ACC112 (cell line): ENCODE measurements at regions not wholly inside any gene's neighbourhood (a gene's known extent, or its start where the extent isn't known, plus 50 kb on each side); places are given as distances from the start of the nearest gene placed in this dataset.

Source experiments
- H2AFZ ChIP-seq: fragments of 200-600 bp; sonication (generic); one replicate; pipeline ENCODE4 v1.6.0; 2017; ENCODE audit warnings: antibody characterized with exemption, low read length; ENCODE audit not compliant: unreplicated experiment
- H3K27ac ChIP-seq: fragments of 200-600 bp; sonication (generic); 2 replicates; pipeline ENCODE4 v1.5.1; 2014; ENCODE audit warnings: low read depth, mild to moderate bottlenecking, antibody characterized with exemption, low read length, moderate library complexity
- H3K27me3 ChIP-seq: fragments of 200-600 bp; sonication (generic); 2 replicates; pipeline ENCODE4 v1.6.1; 2014; ENCODE audit warnings: mild to moderate bottlenecking, antibody characterized with exemption, low read length, moderate library complexity, mixed read lengths; ENCODE audit not compliant: insufficient read depth
- H3K36me3 ChIP-seq: fragments of 200-600 bp; sonication (generic); 2 replicates; pipeline ENCODE4 v1.6.1; 2016; ENCODE audit warnings: mild to moderate bottlenecking, antibody characterized with exemption, low read length, moderate library complexity, mixed read lengths; ENCODE audit not compliant: insufficient read depth
- H3K4me1 ChIP-seq: fragments of 200-600 bp; sonication (generic); one replicate; pipeline ENCODE4 v1.6.1; 2016; ENCODE audit warnings: low read length, mixed read lengths; ENCODE audit not compliant: insufficient read depth, unreplicated experiment, control insufficient read depth
- H3K4me3 ChIP-seq: fragments of 200-600 bp; sonication (generic); 2 replicates; pipeline ENCODE4 v1.5.1; 2014; ENCODE audit warnings: mild to moderate bottlenecking, low read depth, low read length
- H3K79me2 ChIP-seq: fragments of 200-600 bp; sonication (generic); one replicate; pipeline ENCODE4 v1.6.0; 2016; ENCODE audit warnings: low read length; ENCODE audit not compliant: control insufficient read depth, unreplicated experiment, insufficient read depth

DNA sequence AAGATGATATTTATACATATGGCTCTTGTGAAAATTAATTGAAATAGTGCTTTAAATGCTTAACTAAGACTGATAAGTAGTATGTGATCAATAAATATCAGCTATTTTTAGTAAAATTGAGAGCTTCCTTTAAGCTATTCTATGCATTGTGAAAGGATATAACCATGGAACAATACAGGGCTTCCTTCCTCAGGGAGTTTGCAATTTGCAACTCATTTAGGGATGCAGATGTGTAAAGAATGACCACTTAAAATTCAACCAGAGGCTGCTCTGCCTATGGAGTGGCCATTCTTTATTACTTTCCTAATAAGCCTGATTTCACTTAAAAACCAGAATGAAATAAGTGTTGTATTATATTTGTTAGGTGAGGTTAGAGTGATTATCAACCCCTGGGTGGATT, 103.2 kb upstream of the PRICKLE1 start:
- Histone ChIP-seq H3K4me3 (peak overlapping the region; percentile 82), H3K36me3 (no peaks in the 10 kb centered on the region), H3K79me2 (no peaks in the 10 kb centered on the region), H3K27ac (peak overlapping the region; percentile 41; the same call in 1 of the 2 replicates), H2AFZ (peak overlapping the region; percentile 68), H3K4me1 (peaks cover 24% of the 10 kb centered on the region), H3K27me3 (no peaks in the 10 kb centered on the region)

DNA sequence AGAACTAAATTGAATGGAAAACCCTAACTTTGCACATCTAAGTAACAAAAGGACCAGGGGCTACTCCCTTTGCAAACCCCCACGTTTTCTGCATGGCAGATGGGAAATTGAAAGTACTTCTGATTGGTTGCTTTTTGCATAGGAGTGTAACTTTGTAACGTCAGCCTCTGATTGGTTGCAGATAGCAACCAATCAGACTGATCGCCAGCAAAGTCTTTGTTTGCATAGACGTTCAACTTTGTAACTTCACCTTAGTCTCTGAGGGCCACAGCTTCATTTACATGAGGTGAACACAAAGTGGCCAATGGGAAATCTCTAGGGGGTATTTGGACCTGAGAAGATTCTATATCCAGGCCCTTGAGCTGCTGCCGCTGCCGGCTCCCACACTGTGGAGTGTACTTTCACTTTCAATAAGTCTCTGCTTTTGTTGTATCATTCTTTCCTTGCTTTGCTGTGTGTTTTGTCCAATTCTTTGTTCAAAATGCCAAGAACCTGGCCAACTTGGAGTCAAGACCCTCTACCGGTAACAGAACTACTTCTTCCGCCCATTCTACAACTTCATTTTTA, 102.5 kb upstream of the PRICKLE1 start:
- peaks cover 21% of the 10 kb centered on the region for H3K4me1 ChIP-seq
- no peaks in the 10 kb centered on the region for H3K79me2 ChIP-seq
- peak overlapping the region; percentile 68 for H2AFZ ChIP-seq
- peak overlapping the region; percentile 82 for H3K4me3 ChIP-seq
- H3K36me3 ChIP-seq = no peaks in the 10 kb centered on the region
- H3K27me3 ChIP-seq = no peaks in the 10 kb centered on the region
- H3K27ac ChIP-seq = peak overlapping the region; percentile 41

DNA sequence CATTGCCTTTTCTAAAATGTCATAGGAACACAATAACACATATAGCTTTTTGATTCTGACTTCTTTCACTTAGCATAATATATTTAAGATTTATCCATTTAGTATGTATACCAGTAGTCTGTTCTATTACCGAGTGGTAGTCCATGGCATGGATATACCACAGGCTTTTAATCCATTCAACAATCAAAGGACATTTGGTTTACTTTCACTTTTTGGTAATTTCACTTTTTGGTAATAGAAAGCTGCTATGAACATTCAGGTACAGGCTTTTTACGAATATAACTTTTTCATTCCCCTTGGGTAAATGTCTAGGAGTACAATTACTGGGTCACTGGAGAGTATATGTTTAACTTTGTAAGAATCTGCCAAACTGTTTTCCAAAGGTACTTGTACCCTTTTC, 100.7 kb upstream of the PRICKLE1 start:
- H2AFZ ChIP-seq = no peak overlapping the region
- H3K36me3 ChIP-seq = no peaks in the 10 kb centered on the region
- H3K4me1 ChIP-seq = peaks cover 12% of the 10 kb centered on the region
- no peak overlapping the region for H3K4me3 ChIP-seq
- H3K27ac ChIP-seq = no peak overlapping the region
- H3K79me2 ChIP-seq = no peaks in the 10 kb centered on the region
- H3K27me3 ChIP-seq = no peaks in the 10 kb centered on the region

DNA sequence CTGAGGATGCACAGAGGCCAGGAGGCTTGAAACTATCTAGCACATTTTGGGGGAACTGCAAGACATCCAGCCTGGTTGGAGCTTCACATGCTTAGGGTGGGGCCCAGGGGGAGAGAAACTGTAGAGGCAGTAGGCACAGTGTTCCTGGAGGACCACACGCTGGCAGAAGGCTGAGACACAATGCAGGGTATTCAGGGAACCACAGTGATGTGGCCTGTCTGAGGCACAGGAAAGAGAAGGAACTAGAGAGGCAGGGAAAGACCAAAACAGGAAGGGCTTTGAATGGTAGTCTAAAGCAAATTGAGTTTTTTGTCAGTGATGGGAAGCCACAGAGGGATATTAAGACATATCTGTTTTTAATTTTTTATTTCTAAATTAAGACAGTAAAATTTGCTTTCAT, 100.2 kb upstream of the PRICKLE1 start:
- H3K27me3 ChIP-seq = no peaks in the 10 kb centered on the region
- peaks cover 12% of the 10 kb centered on the region for H3K4me1 ChIP-seq
- H3K36me3 ChIP-seq = no peaks in the 10 kb centered on the region
- H3K27ac ChIP-seq = no peak overlapping the region
- no peak overlapping the region for H3K4me3 ChIP-seq
- no peak overlapping the region for H2AFZ ChIP-seq
- no peaks in the 10 kb centered on the region for H3K79me2 ChIP-seq

DNA sequence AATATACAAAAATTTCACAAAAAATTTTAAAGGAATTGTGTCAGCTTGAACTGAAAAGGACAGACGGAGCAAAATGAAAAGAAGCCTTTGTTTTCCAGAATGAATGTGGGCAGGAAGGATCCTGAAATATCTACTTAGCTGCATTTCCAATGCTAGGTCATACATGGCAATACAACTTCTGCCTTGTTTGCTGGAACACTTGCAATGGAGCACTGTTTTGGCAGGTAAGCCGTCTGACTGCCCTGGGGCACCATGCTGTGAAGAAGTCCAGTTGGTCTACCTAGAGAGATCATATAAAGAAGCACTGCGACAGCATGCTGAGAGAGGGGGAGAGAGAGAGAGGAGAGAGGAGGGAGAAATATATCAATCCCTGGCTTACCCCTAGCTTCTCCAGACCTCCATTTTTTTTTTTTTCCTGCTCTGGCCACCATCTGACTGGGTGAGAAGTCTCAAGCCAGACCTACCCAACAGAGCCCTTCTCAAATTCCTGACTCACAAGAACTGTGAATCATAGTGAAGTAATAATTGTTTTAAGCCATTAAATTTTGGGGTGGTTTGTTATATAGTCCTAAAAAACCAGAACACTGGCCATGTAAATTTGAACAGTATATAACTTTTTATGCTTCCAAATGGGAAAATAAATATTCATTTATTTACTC, 97.1 kb upstream of the PRICKLE1 start:
- peaks cover 2% of the 10 kb centered on the region for H3K4me1 ChIP-seq
- H2AFZ ChIP-seq = no peak overlapping the region
- no peaks in the 10 kb centered on the region for H3K27me3 ChIP-seq
- H3K4me3 ChIP-seq = no peak overlapping the region
- H3K36me3 ChIP-seq = no peaks in the 10 kb centered on the region
- no peaks in the 10 kb centered on the region for H3K79me2 ChIP-seq
- no peak overlapping the region for H3K27ac ChIP-seq

DNA sequence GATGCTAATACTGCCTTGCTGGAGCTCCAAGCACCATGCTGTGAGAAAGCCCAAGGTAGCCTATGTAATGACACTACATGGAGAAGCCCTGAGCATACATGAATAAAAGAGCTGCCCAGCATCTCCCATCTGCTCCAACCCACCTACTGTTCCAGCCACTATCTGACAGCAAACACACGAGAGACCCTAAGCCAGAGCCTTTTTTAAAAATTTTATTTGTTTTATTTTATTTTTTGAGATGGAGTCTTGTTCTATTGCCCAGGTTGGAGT, 95.2 kb upstream of the PRICKLE1 start:
- Histone ChIP-seq H3K4me1 (no peaks in the 10 kb centered on the region), H3K27me3 (no peaks in the 10 kb centered on the region), H2AFZ (no peak overlapping the region), H3K4me3 (no peak overlapping the region), H3K27ac (no peak overlapping the region), H3K36me3 (no peaks in the 10 kb centered on the region), H3K79me2 (no peaks in the 10 kb centered on the region)

DNA sequence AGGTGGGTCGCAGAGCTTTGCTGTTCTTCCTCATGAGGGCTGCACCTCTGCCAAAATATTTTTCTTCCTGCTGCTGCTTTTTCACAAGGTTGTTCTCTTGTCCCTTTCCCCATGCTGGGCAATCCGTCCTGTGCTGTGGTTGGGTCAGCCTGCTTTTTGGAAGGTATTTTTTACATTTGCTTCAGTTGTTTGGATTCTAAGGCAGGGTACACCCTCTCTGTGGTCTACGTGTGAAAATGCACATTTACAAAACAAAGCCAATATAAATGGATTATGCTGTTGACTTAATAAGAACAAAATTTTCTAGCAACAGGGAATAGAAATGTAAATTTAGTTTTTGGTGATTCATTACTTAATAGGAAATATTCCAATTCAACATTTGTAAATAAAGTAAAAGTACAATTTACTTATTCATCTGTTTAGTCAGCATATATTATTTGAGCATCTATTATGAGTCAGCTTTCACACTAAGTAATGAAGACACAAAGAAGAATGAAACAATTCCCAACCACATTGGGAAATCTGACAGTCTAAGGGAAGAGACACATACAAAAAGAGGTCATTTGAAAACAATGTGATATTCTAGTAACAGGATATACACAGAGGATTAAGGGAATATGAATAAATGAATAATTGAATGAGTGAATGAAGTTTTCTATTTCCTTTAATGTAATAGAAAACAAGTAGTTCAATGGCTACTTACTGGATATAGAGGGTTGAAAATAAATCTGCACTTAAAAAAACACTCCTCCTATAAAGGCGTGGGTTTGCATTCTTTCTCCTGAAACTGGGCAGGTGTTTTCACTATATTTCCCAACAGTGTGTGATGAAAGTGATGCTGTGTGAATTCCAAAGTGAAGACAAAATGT, 94.6 kb upstream of the PRICKLE1 start:
- no peaks in the 10 kb centered on the region for H3K36me3 ChIP-seq
- H3K4me3 ChIP-seq = no peak overlapping the region
- H2AFZ ChIP-seq = no peak overlapping the region
- no peak overlapping the region for H3K27ac ChIP-seq
- H3K4me1 ChIP-seq = no peaks in the 10 kb centered on the region
- H3K27me3 ChIP-seq = no peaks in the 10 kb centered on the region
- H3K79me2 ChIP-seq = no peaks in the 10 kb centered on the region

DNA sequence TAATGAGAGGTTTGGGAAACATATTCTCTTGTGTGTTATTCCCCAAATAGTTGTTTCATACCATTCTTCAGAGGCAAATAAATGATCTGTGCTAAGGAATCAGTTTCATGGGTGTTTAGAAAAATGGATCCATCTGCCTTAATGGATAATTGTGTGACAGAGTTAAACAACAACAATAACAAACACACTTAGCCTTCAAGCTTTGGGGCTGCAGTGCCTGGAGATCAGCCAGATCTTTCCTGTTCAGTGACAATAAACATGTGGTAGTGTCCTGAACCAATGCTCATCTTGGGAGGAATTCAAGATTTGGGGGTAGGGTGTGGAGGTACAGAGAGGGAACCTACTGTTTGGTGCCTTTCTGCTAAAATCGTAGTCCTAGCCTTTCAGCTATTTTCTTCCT, 93.7 kb upstream of the PRICKLE1 start:
- no peaks in the 10 kb centered on the region for H3K4me1 ChIP-seq
- no peaks in the 10 kb centered on the region for H3K79me2 ChIP-seq
- H2AFZ ChIP-seq = no peak overlapping the region
- H3K36me3 ChIP-seq = no peaks in the 10 kb centered on the region
- no peak overlapping the region for H3K27ac ChIP-seq
- H3K4me3 ChIP-seq = no peak overlapping the region
- no peaks in the 10 kb centered on the region for H3K27me3 ChIP-seq

DNA sequence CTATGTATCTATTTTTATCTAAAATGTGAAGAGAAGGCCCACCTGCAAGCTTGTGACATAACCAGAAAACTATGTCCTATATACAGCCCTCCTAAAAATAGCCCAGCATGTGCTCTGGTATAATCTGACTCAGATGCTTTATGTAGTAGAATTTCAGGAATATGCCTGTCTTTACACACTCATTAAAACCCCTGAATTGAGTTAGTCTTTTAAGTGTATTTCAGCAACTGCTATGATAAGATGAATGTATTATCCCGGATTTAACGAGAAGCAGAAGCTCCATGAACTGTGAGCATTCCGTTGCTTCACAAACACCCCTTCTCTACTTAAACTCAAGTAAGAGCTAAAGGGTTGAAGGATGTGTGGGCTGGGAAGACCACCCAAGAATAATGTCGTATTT, 89.9 kb upstream of the PRICKLE1 start:
- H3K4me3 ChIP-seq = no peak overlapping the region
- no peak overlapping the region for H2AFZ ChIP-seq
- no peak overlapping the region for H3K27ac ChIP-seq
- H3K4me1 ChIP-seq = no peaks in the 10 kb centered on the region
- H3K79me2 ChIP-seq = no peaks in the 10 kb centered on the region
- no peaks in the 10 kb centered on the region for H3K36me3 ChIP-seq
- H3K27me3 ChIP-seq = no peaks in the 10 kb centered on the region

DNA sequence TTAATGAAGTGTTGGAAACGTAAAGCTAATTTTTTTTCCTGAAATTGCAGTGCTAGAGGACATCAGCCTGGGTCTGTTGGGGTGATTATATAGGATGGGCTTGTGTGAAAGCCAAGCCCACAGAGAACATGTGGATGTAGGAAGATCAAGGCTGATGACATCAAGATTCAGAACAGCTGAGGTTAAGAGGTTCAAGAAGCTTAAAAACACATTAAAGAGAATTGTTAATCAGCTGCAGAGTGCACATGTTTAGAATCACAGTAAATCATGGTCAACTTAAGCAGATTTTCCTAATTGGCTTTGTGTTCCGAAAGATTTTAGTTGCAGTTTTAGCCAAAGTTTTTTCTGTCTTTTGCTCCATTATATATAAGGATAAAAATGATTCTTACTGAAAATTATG, 87.9 kb upstream of the PRICKLE1 start:
- H2AFZ ChIP-seq = no peak overlapping the region
- H3K27ac ChIP-seq = no peak overlapping the region
- H3K27me3 ChIP-seq = no peaks in the 10 kb centered on the region; the same call in 1 of the 2 replicates
- H3K36me3 ChIP-seq = no peaks in the 10 kb centered on the region
- H3K4me1 ChIP-seq = no peaks in the 10 kb centered on the region
- no peaks in the 10 kb centered on the region for H3K79me2 ChIP-seq
- no peak overlapping the region for H3K4me3 ChIP-seq

DNA sequence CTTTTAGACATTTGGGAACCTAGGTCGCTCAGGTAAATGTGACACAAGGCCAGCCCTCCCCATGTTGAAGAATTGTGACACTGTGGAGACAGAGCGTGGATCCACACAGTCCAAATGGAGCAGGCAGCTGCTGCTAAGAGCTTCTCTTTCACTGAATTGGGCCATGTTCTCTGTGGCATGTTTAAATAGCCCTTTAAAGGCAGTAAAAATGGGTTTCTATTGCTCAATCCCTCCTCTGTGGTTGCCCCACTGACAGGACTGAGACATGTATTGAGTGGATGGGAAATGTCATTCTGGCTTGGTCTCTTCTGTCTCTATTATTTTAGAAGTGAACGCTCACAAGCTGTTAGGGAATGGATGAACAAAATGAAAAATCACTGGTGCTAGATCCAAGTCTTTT, 84.0 kb upstream of the PRICKLE1 start:
- no peak overlapping the region for H3K27ac ChIP-seq
- H3K4me3 ChIP-seq = no peak overlapping the region
- H3K27me3 ChIP-seq = peaks cover 3% of the 10 kb centered on the region; the same call in 1 of the 2 replicates
- H3K36me3 ChIP-seq = no peaks in the 10 kb centered on the region
- no peaks in the 10 kb centered on the region for H3K79me2 ChIP-seq
- no peaks in the 10 kb centered on the region for H3K4me1 ChIP-seq
- no peak overlapping the region for H2AFZ ChIP-seq
